ENCODE measurements at regions not wholly inside any gene's neighbourhood (a gene's known extent, or its start where the extent isn't known, plus 50 kb on each side); places are given as distances from the start of the nearest gene placed in this dataset.

GRCh38 chr11:92678008-92678611, 291.3 kb upstream of the MTNR1B start:
- Histone ChIP-seq H3K9me2 (ENCODE audit: insufficient read depth) (no peaks in the 10 kb centered on the region; the same call in 1 of the 2 replicates), H4K20me1 (replicated peaks; ENCODE audit: insufficient read depth) (no peaks in the 10 kb centered on the region; the same call in 1 of the 2 replicates), H3K4me1 (ENCODE audit: insufficient read depth) (no peaks in the 10 kb centered on the region; the same call in none of the 2 replicates), H3F3A (replicated peaks; ENCODE audit: low read depth) (no peaks in the 10 kb centered on the region), H3K4me3 (no peak overlapping the region), H3K4me2 (no peak overlapping the region), H3K36me3 (ENCODE audit: insufficient read depth) (no peaks in the 10 kb centered on the region), H3K27me3 (ENCODE audit: insufficient read depth) (no peaks in the 10 kb centered on the region), H3K79me2 (replicated peaks; ENCODE audit: insufficient read depth) (no peaks in the 10 kb centered on the region), H2AFZ (no peak overlapping the region), H3K27ac (ENCODE audit: low read depth) (no peak overlapping the region)
- ATAC-seq (no peak; the same call in 2 of the 3 replicates), DNase-seq (ENCODE audit: low spot score) (no peak)
- no peak for TF ChIP-seq ZNF462 (CRISPR knock-in tag; IDR thresholded peaks at IDR 0.05)
- TF ChIP-seq STAT1 (IDR thresholded peaks at IDR 0.05; ENCODE audit: unreplicated experiment): no peak
- TF ChIP-seq NANOG (IDR thresholded peaks at IDR 0.05; ENCODE audit: borderline replicate concordance): no peak
- TF ChIP-seq ETS1 (IDR thresholded peaks at IDR 0.05): no peak
- TF ChIP-seq ZNF331 (CRISPR knock-in tag; IDR thresholded peaks at IDR 0.05; ENCODE audit: low read depth): no peak
- TF ChIP-seq ZNF114 (CRISPR knock-in tag; IDR thresholded peaks at IDR 0.05): no peak
- TF ChIP-seq CREB1 (CRISPR knock-in tag; IDR thresholded peaks at IDR 0.05; ENCODE audit: low read depth): no peak
- TF ChIP-seq REST (IDR thresholded peaks at IDR 0.05; ENCODE audit: unreplicated experiment): no peak
- TF ChIP-seq POLR2AphosphoS5 (IDR thresholded peaks at IDR 0.05; ENCODE audit: low read depth): no peak
- no peak for TF ChIP-seq EZH2phosphoT487 (IDR thresholded peaks at IDR 0.05; ENCODE audit: unreplicated experiment)
- TF ChIP-seq JUNB (IDR thresholded peaks at IDR 0.05; ENCODE audit: unreplicated experiment): no peak
- TF ChIP-seq EZH2 (IDR thresholded peaks at IDR 0.05; ENCODE audit: low read depth, unreplicated experiment): no peak
- TF ChIP-seq CTCF (conservative IDR thresholded peaks at IDR 0.05; ENCODE audit: low read depth in 2 of 2): no peak
- Mint-ChIP-seq H3K9me3 (no peaks in the 10 kb centered on the region), H3K4me1 (peaks cover 15% of the 10 kb centered on the region), H3K36me3 (ENCODE audit: low read depth) (peaks cover 24% of the 10 kb centered on the region), H3K27ac (no peak overlapping the region), H3K27me3 (ENCODE audit: insufficient read depth, low read depth, poor library complexity) (no peaks in the 10 kb centered on the region), H3K4me3 (no peak overlapping the region)

Data from GM23338 (cell line).